H1 (cell line): ENCODE measurements at regions not wholly inside any gene's neighbourhood (a gene's known extent, or its start where the extent isn't known, plus 50 kb on each side); places are given as distances from the start of the nearest gene placed in this dataset.

Source experiments
- CTCF ChIA-PET: fragments of 300-600 bp; sonication (Branson Sonifier 250); formaldehyde crosslinking; loops from one replicate; lab custom pipeline; 2021; ENCODE audit not compliant: partially characterized antibody; lab: Charles Lee
- POLR2A ChIA-PET: fragments of 300-600 bp; sonication (Branson Sonifier 250); formaldehyde crosslinking; loops from one replicate; lab custom pipeline; 2021; ENCODE audit warnings: inconsistent platforms; ENCODE audit not compliant: partially characterized antibody; lab: Charles Lee
- DNase-seq, 2 experiments: peaks; one replicate each; pipeline versions ENCODE4 v3.0.0 to v3.0.0-alpha.2; 2010 to 2022; ENCODE audit warnings: low spot score in 2 of 2, low read depth in 1 of 2, mixed read lengths in 1 of 2
- FAIRE-seq: peaks from 2 replicates; lab custom pipeline; 2011; peaks lifted over from hg19 to GRCh38; lab: Jason Lieb, UNC
- H2AFZ ChIP-seq: 2 replicates; pipeline ENCODE4 v1.8.1; 2012; ENCODE audit warnings: low read length, inconsistent platforms
- H2AK5ac ChIP-seq: 2 replicates; pipeline ENCODE4 v1.6.1; 2013; ENCODE audit warnings: low read depth, low read length
- H2BK120ac ChIP-seq: replicated peaks from 2 replicates; pipeline ENCODE3; 2013; ENCODE audit warnings: low read depth, low read length, inconsistent platforms
- H2BK12ac ChIP-seq: 2 replicates; pipeline ENCODE4 v1.6.1; 2013; ENCODE audit warnings: low read depth, low read length
- H2BK15ac ChIP-seq: 2 replicates; pipeline ENCODE4 v1.6.1; 2013; ENCODE audit warnings: low read length
- H2BK20ac ChIP-seq: 2 replicates; pipeline ENCODE4 v1.6.1; 2013; ENCODE audit warnings: low read length
- H2BK5ac ChIP-seq: 2 replicates; pipeline ENCODE4 v1.6.1; 2013; ENCODE audit warnings: low read depth, low read length
- H3K14ac ChIP-seq: 2 replicates; pipeline ENCODE4 v1.6.1; 2013; ENCODE audit warnings: inconsistent platforms; ENCODE audit not compliant: insufficient read length
- H3K18ac ChIP-seq: 2 replicates; pipeline ENCODE4 v1.6.1; 2013; ENCODE audit warnings: low read length; ENCODE audit errors: extremely low read depth
- H3K23ac ChIP-seq: 2 replicates; pipeline ENCODE4 v1.6.1; 2013; ENCODE audit warnings: inconsistent platforms; ENCODE audit not compliant: insufficient read length
- H3K23me2 ChIP-seq: 2 replicates; pipeline ENCODE4 v1.6.1; 2013; ENCODE audit warnings: low read depth, low read length
- H3K27ac ChIP-seq: 2 replicates; pipeline ENCODE4 v1.6.1; 2011; ENCODE audit warnings: low read depth, low read length, inconsistent platforms
- H3K27me3 ChIP-seq, 4 experiments: replicated peaks in 1 of 4; 1 replicate in 1 of 4; 2 replicates in 3 of 4; pipeline versions ENCODE4 v1.6.1 to v1.8.1; 2011 to 2013; ENCODE audit warnings: low read length in 3 of 4, mild to moderate bottlenecking in 3 of 4, inconsistent platforms in 2 of 4, mixed read lengths in 2 of 4, moderate library complexity in 1 of 4; ENCODE audit not compliant: control insufficient read depth in 3 of 4, insufficient read depth in 3 of 4; ENCODE audit errors: extremely low read depth in 1 of 4
- H3K36me3 ChIP-seq, 4 experiments: 2 replicates each; pipeline versions ENCODE4 v1.6.1 to v1.8.1; 2011 to 2013; ENCODE audit warnings: mild to moderate bottlenecking in 4 of 4, low read length in 3 of 4, moderate library complexity in 2 of 4, control low read depth in 1 of 4, inconsistent platforms in 1 of 4; ENCODE audit not compliant: insufficient read depth in 4 of 4, control insufficient read depth in 2 of 4
- H3K4ac ChIP-seq: replicated peaks from 2 replicates; pipeline ENCODE3; 2013; ENCODE audit warnings: low read length, low read depth, mixed read lengths, inconsistent platforms; ENCODE audit not compliant: insufficient read length
- H3K4me1 ChIP-seq, 4 experiments: replicated peaks in 1 of 4; 1 replicate in 1 of 4; 2 replicates in 3 of 4; pipeline versions ENCODE4 v1.6.1 to v1.8.1; 2011 to 2013; ENCODE audit warnings: low read length in 3 of 4, inconsistent platforms in 2 of 4, mixed read lengths in 1 of 4; ENCODE audit not compliant: insufficient read depth in 4 of 4, control insufficient read depth in 3 of 4
- H3K4me2 ChIP-seq, 2 experiments: 2 replicates each; pipeline versions ENCODE4 v1.6.1 to v1.8.1; 2011 to 2013; ENCODE audit warnings: low read depth in 2 of 2, low read length in 2 of 2, control low read depth in 1 of 2, inconsistent platforms in 1 of 2, mild to moderate bottlenecking in 1 of 2; ENCODE audit not compliant: insufficient read depth in 1 of 2
- H3K4me3 ChIP-seq, 4 experiments: fragments of 200-600, 300-600 bp in 1 of 4; sonication (generic), shearing (Covaris generic), sonication (Bioruptor Twin) in 1 of 4; 2 replicates each; pipeline versions ENCODE4 v1.5.1 to v1.8.1; 2011 to 2016; ENCODE audit warnings: low read length in 4 of 4, low read depth in 3 of 4, control low read depth in 2 of 4, inconsistent platforms in 2 of 4, mild to moderate bottlenecking in 2 of 4, mixed read lengths in 1 of 4, moderate library complexity in 1 of 4; ENCODE audit not compliant: insufficient read depth in 2 of 4; ENCODE audit errors: extremely low read depth in 1 of 4
- H3K56ac ChIP-seq: replicated peaks from 2 replicates; pipeline ENCODE3; 2013; ENCODE audit warnings: low read depth, mild to moderate bottlenecking, mixed read lengths, low read length, inconsistent platforms; ENCODE audit not compliant: insufficient read length
- H3K79me1 ChIP-seq: 2 replicates; pipeline ENCODE4 v1.6.1; 2013; ENCODE audit warnings: low read depth, low read length, control low read depth
- H3K79me2 ChIP-seq, 2 experiments: 2 replicates each; pipeline versions ENCODE4 v1.6.1 to v1.8.1; 2012 to 2013; ENCODE audit warnings: low read length in 2 of 2, mild to moderate bottlenecking in 2 of 2, inconsistent platforms in 1 of 2; ENCODE audit not compliant: insufficient read depth in 2 of 2, control insufficient read depth in 1 of 2
- H3K9ac ChIP-seq, 4 experiments: replicated peaks in 1 of 4; 1 replicate in 1 of 4; 2 replicates in 3 of 4; pipeline versions ENCODE4 v1.6.1 to v1.8.1; 2011 to 2013; ENCODE audit warnings: low read depth in 3 of 4, low read length in 3 of 4, control low read depth in 2 of 4, mild to moderate bottlenecking in 2 of 4, moderate library complexity in 2 of 4, inconsistent platforms in 1 of 4; ENCODE audit errors: extremely low read depth in 1 of 4
- H3K9me3 ChIP-seq, 2 experiments: 2 replicates each; pipeline versions ENCODE4 v1.6.1 to v1.8.1; 2012 to 2013; ENCODE audit warnings: mild to moderate bottlenecking in 2 of 2, moderate library complexity in 2 of 2, control low read depth in 1 of 2, inconsistent platforms in 1 of 2, low read depth in 1 of 2, low read length in 1 of 2, mixed read lengths in 1 of 2; ENCODE audit not compliant: insufficient read depth in 2 of 2
- H4K20me1 ChIP-seq, 2 experiments: replicated peaks in 1 of 2; 2 replicates each; pipeline versions ENCODE3 to v1.8.1; 2011 to 2013; ENCODE audit warnings: inconsistent platforms in 2 of 2, low read length in 2 of 2, mild to moderate bottlenecking in 1 of 2; ENCODE audit not compliant: insufficient read depth in 2 of 2, control insufficient read depth in 1 of 2
- H4K5ac ChIP-seq: 2 replicates; pipeline ENCODE4 v1.6.1; 2013; ENCODE audit warnings: low read length, low read depth, mixed read lengths, inconsistent platforms; ENCODE audit not compliant: insufficient read length
- H4K8ac ChIP-seq: 2 replicates; pipeline ENCODE4 v1.8.0; 2013; ENCODE audit warnings: mild to moderate bottlenecking, moderate library complexity, low read length, inconsistent platforms; ENCODE audit not compliant: insufficient read depth; ENCODE audit errors: extremely low read depth
- H4K91ac ChIP-seq: replicated peaks from 2 replicates; pipeline ENCODE3; 2013; ENCODE audit warnings: low read length, mixed read lengths, inconsistent platforms; ENCODE audit not compliant: insufficient read length
- ASH2L ChIP-seq: fragments of 200-600, 300-600 bp; sonication (generic); IDR thresholded peaks from one replicate; pipeline ENCODE4 v1.7.1; 2017; ENCODE audit warnings: low read length
- BCL11A ChIP-seq, 2 experiments: IDR thresholded peaks; one replicate each; pipeline ENCODE4 v1.6.1; 2011; ENCODE audit warnings: low read depth in 2 of 2, low read length in 2 of 2, mild to moderate bottlenecking in 2 of 2
- CHD1 ChIP-seq: IDR thresholded peaks from 2 replicates; pipeline ENCODE4 v1.6.1; 2012; ENCODE audit warnings: low read depth, low read length, improper control_type of control experiment
- CHD2 ChIP-seq: IDR thresholded peaks from 2 replicates; pipeline ENCODE4 v1.6.1; 2012; ENCODE audit warnings: low read length, improper control_type of control experiment
- CREB1 ChIP-seq: IDR thresholded peaks from 2 replicates; pipeline ENCODE4 v1.6.1; 2012; ENCODE audit warnings: inconsistent platforms
- GTF2F1 ChIP-seq: IDR thresholded peaks from 2 replicates; pipeline ENCODE4 v1.6.1; 2012; ENCODE audit warnings: low read depth, low read length, improper control_type of control experiment, borderline replicate concordance
- KDM1A ChIP-seq: fragments of 200-600, 300-600 bp; sonication (generic); IDR thresholded peaks from 2 replicates; pipeline ENCODE4 v1.7.1; 2016; ENCODE audit warnings: mild to moderate bottlenecking, low read length, borderline replicate concordance
- MAFK ChIP-seq: IDR thresholded peaks from 2 replicates; pipeline ENCODE4 v1.6.1; 2012; ENCODE audit warnings: low read depth, mild to moderate bottlenecking, improper control_type of control experiment, low read length
- NANOG ChIP-seq: IDR thresholded peaks from 2 replicates; pipeline ENCODE4 v1.6.1; 2011; ENCODE audit warnings: low read length, low read depth, mild to moderate bottlenecking, inconsistent platforms; ENCODE audit not compliant: insufficient read depth, poor library complexity, severe bottlenecking
- POLR2A ChIP-seq, 2 experiments: IDR thresholded peaks; 1 replicate in 1 of 2; 2 replicates in 1 of 2; pipeline ENCODE4 v1.6.1; 2011; ENCODE audit warnings: low read depth in 2 of 2, low read length in 2 of 2, mild to moderate bottlenecking in 2 of 2; ENCODE audit errors: control extremely low read depth in 1 of 2
- RFX5 ChIP-seq: IDR thresholded peaks from 2 replicates; pipeline ENCODE4 v1.6.1; 2011; ENCODE audit warnings: low read depth, low read length, improper control_type of control experiment, borderline replicate concordance
- SIN3A ChIP-seq, 2 experiments: IDR thresholded peaks in 1 of 2; conservative IDR thresholded peaks in 1 of 2; 2 replicates each; pipeline ENCODE4 v1.6.1; 2011 to 2012; ENCODE audit warnings: low read length in 2 of 2, improper control_type of control experiment in 1 of 2, low read depth in 1 of 2, mild to moderate bottlenecking in 1 of 2
- TAF7 ChIP-seq: optimal IDR thresholded peaks from 2 replicates; pipeline ENCODE3; 2011; ENCODE audit warnings: low read depth, mild to moderate bottlenecking, inconsistent platforms, low read length, moderate library complexity, borderline replicate concordance
- USF2 ChIP-seq: IDR thresholded peaks from 2 replicates; pipeline ENCODE4 v1.6.1; 2011; ENCODE audit warnings: low read length, improper control_type of control experiment
- WGBS, 2 experiments: shearing (Covaris generic) in 1 of 2; methylation state at CpG; one replicate each; pipeline versions ENCODE4 v1.1.6 to v1.1.7; 2013 to 2015; ENCODE audit warnings: low lambda C conversion rate in 2 of 2, mixed read lengths in 2 of 2, inconsistent platforms in 1 of 2, low coverage in 1 of 2, missing lambda C conversion rate in 1 of 2; ENCODE audit not compliant: insufficient replicate concordance in 2 of 2, insufficient coverage in 1 of 2, insufficient read length in 1 of 2; ENCODE audit errors: extremely low coverage in 1 of 2, missing lambda C conversion rate in 1 of 2; 5-methylcytosine and 5-hydroxymethylcytosine counted together

- Histone ChIP-seq H4K20me1 (no peaks in the 10 kb centered on the region), H3K27ac (no peak overlapping the region), H3K79me1 (no peaks in the 10 kb centered on the region), H3K4me1 (no peaks in the 10 kb centered on the region), H3K9me3 (no peaks in the 10 kb centered on the region), H3K56ac (no peak overlapping the region), H2BK12ac (no peak overlapping the region), H2AFZ (no peak overlapping the region), H3K18ac (no peak overlapping the region), H4K8ac (no peak overlapping the region), H2BK5ac (no peak overlapping the region), H3K79me2 (no peaks in the 10 kb centered on the region), H3K36me3 (no peaks in the 10 kb centered on the region), H3K23ac (no peak overlapping the region), H2BK15ac (no peak overlapping the region), H4K5ac (no peak overlapping the region), H2BK20ac (no peak overlapping the region), H3K14ac (no peak overlapping the region), H3K23me2 (no peaks in the 10 kb centered on the region), H2BK120ac (no peak overlapping the region), H2AK5ac (no peak overlapping the region), H3K4me2 (no peak overlapping the region), H3K4me3 (no peak overlapping the region), H3K27me3 (no peaks in the 10 kb centered on the region), H3K9ac (no peak overlapping the region), H4K91ac (no peak overlapping the region), H3K4ac (no peak overlapping the region)
- FAIRE-seq (no peak), DNase-seq (no peak)
- no peak for TF ChIP-seq GTF2F1
- no peak for TF ChIP-seq MAFK
- no peak for TF ChIP-seq SIN3A (conservative IDR thresholded peaks at IDR 0.05 in 1 of 2, IDR thresholded peaks at IDR 0.05 in 1 of 2; ENCODE audit: low read depth in 1 of 2, low read length in 2 of 2)
- no peak for TF ChIP-seq BCL11A (IDR thresholded peaks at IDR 0.05; ENCODE audit: low read depth in 2 of 2, low read length in 2 of 2)
- no peak for TF ChIP-seq NANOG
- TF ChIP-seq CHD2, result no peak
- TF ChIP-seq USF2, result no peak
- no peak for TF ChIP-seq POLR2A (IDR thresholded peaks at IDR 0.05; ENCODE audit: control extremely low read depth in 1 of 2, low read depth in 2 of 2, low read length in 2 of 2)
- no peak for TF ChIP-seq RFX5
- TF ChIP-seq CHD1, result no peak
- TF ChIP-seq KDM1A, result no peak
- no peak for TF ChIP-seq CREB1
- no peak for TF ChIP-seq ASH2L
- no peak for TF ChIP-seq TAF7
- ChIA-PET POLR2A (no interaction called here), CTCF (interaction anchor here (1.1 to 1.2 kb wide), 3 partner anchors 9 to 21 kb away, joined by 3 to 6 read pairs (median 3); no protein-coding TSS in a partner anchor)
- 87% methylated on average over 4 of the region's 4 CpGs; no CpG with 5 or more reads in 1 of the 2 experiments for WGBS, 2 experiments
Observed at GRCh38 chr2:60695793-60696192, 60.3 kb upstream of the PAPOLG start.
